GM12878 (cell line): ENCODE measurements at regions not wholly inside any gene's neighbourhood (a gene's known extent, or its start where the extent isn't known, plus 50 kb on each side); places are given as distances from the start of the nearest gene placed in this dataset.

ENCODE experiments used
- RELA ChIP-seq: fragments of 450-650 bp; IDR thresholded peaks from 2 replicates; pipeline ENCODE4 v1.8.0; 2014; ENCODE audit warnings: borderline replicate concordance; ENCODE audit not compliant: partially characterized antibody
- TAF1 ChIP-seq: IDR thresholded peaks from 2 replicates; pipeline ENCODE4 v1.6.1; 2011; ENCODE audit warnings: mild to moderate bottlenecking, low read depth, low read length, borderline replicate concordance

DNA sequence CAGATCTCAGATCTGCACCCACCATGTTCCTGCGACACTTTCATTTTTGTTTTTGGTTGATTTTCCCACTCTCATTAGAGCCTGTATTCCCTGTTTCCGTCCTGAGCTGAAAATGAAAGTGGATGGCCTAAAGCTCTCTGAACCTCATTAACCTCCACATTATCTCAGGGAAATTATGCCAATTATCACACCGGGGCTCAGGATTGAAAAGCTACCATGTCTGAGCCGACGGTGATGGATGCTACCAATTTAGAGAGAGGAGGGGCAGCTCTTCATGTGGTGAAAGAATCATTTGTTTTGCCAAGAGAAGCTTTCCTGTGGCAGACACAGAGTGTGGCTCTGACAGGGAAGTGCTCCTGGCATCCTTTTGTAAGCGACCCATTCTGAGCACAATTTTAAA, 410.4 kb upstream of the CDH11 start:
- TF ChIP-seq RELA (no peak), TAF1 (no peak)
